Neural cell (in vitro differentiated cells): ENCODE measurements at regions not wholly inside any gene's neighbourhood (a gene's known extent, or its start where the extent isn't known, plus 50 kb on each side); places are given as distances from the start of the nearest gene placed in this dataset.

Experiments used
- H2AFZ ChIP-seq: fragments of 200-600, 300-800 bp; sonication (generic), shearing (Covaris generic); 2 replicates; pipeline ENCODE4 v1.6.0; 2014; ENCODE audit warnings: low read depth, mild to moderate bottlenecking, antibody characterized with exemption, low read length, moderate library complexity
- H3F3A ChIP-seq: fragments of 200-600 bp; shearing (Covaris generic); 2 replicates; pipeline ENCODE4 v1.6.1; 2016; ENCODE audit warnings: mild to moderate bottlenecking, moderate library complexity, mixed read lengths, antibody characterized with exemption, low read length; ENCODE audit not compliant: insufficient read depth, poor library complexity, severe bottlenecking
- H3K27ac ChIP-seq: fragments of 200-600, 300-800 bp; sonication (generic), shearing (Covaris generic); 2 replicates; pipeline ENCODE4 v1.5.1; 2014; ENCODE audit warnings: mild to moderate bottlenecking, low read length, moderate library complexity
- H3K27me3 ChIP-seq: fragments of 300-800, 200-600 bp; sonication (generic), shearing (Covaris generic); 2 replicates; pipeline ENCODE4 v1.6.0; 2014; ENCODE audit warnings: mild to moderate bottlenecking, low read depth, low read length, moderate library complexity; ENCODE audit not compliant: insufficient read depth
- H3K36me3 ChIP-seq: fragments of 300-800, 200-600 bp; sonication (generic), shearing (Covaris generic); 2 replicates; pipeline ENCODE4 v1.5.1; 2014; ENCODE audit warnings: mild to moderate bottlenecking, antibody characterized with exemption, low read length, moderate library complexity; ENCODE audit not compliant: insufficient read depth
- H3K4me2 ChIP-seq: fragments of 300-800, 200-600 bp; sonication (generic), shearing (Covaris generic); 2 replicates; pipeline ENCODE4 v1.6.0; 2014; ENCODE audit warnings: mild to moderate bottlenecking, low read length
- H3K4me3 ChIP-seq: fragments of 300-800, 200-600 bp; sonication (generic), shearing (Covaris generic); 2 replicates; pipeline ENCODE4 v1.5.1; 2014; ENCODE audit warnings: mild to moderate bottlenecking, low read length, moderate library complexity
- H3K79me2 ChIP-seq: fragments of 200-600 bp; shearing (Covaris generic); replicated peaks from 2 replicates; pipeline ENCODE4 v1.6.0; 2014; ENCODE audit warnings: mild to moderate bottlenecking, low read length, moderate library complexity; ENCODE audit not compliant: insufficient read depth
- H3K9ac ChIP-seq: fragments of 300-800, 200-600 bp; sonication (generic), shearing (Covaris generic); 2 replicates; pipeline ENCODE4 v1.6.1; 2016; ENCODE audit warnings: mild to moderate bottlenecking, low read length, mixed read lengths
- H3K9me2 ChIP-seq: fragments of 200-600 bp; shearing (Covaris generic); 2 replicates; pipeline ENCODE4 v1.6.1; 2016; ENCODE audit warnings: mild to moderate bottlenecking, low read length, mixed read lengths; ENCODE audit not compliant: insufficient read depth
- H3K9me3 ChIP-seq: fragments of 200-600, 300-800 bp; sonication (generic), shearing (Covaris generic); 2 replicates; pipeline ENCODE4 v1.6.1; 2016; ENCODE audit warnings: mild to moderate bottlenecking, mixed run types, low read length, moderate library complexity, mixed read lengths
- H4K20me1 ChIP-seq: fragments of 200-600 bp; shearing (Covaris generic); 2 replicates; pipeline ENCODE4 v1.6.1; 2016; ENCODE audit warnings: mild to moderate bottlenecking, mixed run types; ENCODE audit not compliant: insufficient read depth
- EP300 ChIP-seq: fragments of 450-650 bp; conservative IDR thresholded peaks from 2 replicates; pipeline ENCODE4 v1.6.1; 2014; ENCODE audit warnings: antibody characterized with exemption, mild to moderate bottlenecking, moderate library complexity; ENCODE audit not compliant: poor library complexity, severe bottlenecking
- EZH2 ChIP-seq: fragments of 200-600, 300-800 bp; shearing (Covaris generic), sonication (generic); IDR thresholded peaks from 2 replicates; pipeline ENCODE4 v1.6.1; 2014; ENCODE audit warnings: antibody characterized with exemption, low read length, borderline replicate concordance, mild to moderate bottlenecking; ENCODE audit not compliant: insufficient read depth, poor library complexity, severe bottlenecking
- MXI1 ChIP-seq: fragments of 450-650 bp; conservative IDR thresholded peaks from 2 replicates; pipeline ENCODE4 v1.6.1; 2014; ENCODE audit warnings: antibody characterized with exemption, mild to moderate bottlenecking; ENCODE audit not compliant: poor library complexity, severe bottlenecking
- POLR2AphosphoS5 ChIP-seq: IDR thresholded peaks from 2 replicates; pipeline ENCODE4 v1.6.1; 2012
- RAD21 ChIP-seq: fragments of 450-650 bp; conservative IDR thresholded peaks from 2 replicates; pipeline ENCODE4 v1.6.1; 2014; ENCODE audit warnings: antibody characterized with exemption, mild to moderate bottlenecking, moderate library complexity
- REST ChIP-seq: IDR thresholded peaks from 2 replicates; pipeline ENCODE4 v1.6.1; 2012; ENCODE audit warnings: borderline replicate concordance
- SMC3 ChIP-seq: fragments of 450-650 bp; conservative IDR thresholded peaks from 2 replicates; pipeline ENCODE4 v1.6.1; 2014; ENCODE audit warnings: antibody characterized with exemption, mild to moderate bottlenecking, moderate library complexity; ENCODE audit not compliant: poor library complexity
- TAF1 ChIP-seq: IDR thresholded peaks from 2 replicates; pipeline ENCODE4 v1.6.1; 2012; ENCODE audit warnings: low read depth
- TF ChIP-seq, protein P1 (sequence below): fragments of 450-650 bp; IDR thresholded peaks from 2 replicates; pipeline ENCODE4 v1.5.1; 2014; ENCODE audit warnings: antibody characterized with exemption, mild to moderate bottlenecking, moderate library complexity; ENCODE audit not compliant: poor library complexity, severe bottlenecking

DNA sequence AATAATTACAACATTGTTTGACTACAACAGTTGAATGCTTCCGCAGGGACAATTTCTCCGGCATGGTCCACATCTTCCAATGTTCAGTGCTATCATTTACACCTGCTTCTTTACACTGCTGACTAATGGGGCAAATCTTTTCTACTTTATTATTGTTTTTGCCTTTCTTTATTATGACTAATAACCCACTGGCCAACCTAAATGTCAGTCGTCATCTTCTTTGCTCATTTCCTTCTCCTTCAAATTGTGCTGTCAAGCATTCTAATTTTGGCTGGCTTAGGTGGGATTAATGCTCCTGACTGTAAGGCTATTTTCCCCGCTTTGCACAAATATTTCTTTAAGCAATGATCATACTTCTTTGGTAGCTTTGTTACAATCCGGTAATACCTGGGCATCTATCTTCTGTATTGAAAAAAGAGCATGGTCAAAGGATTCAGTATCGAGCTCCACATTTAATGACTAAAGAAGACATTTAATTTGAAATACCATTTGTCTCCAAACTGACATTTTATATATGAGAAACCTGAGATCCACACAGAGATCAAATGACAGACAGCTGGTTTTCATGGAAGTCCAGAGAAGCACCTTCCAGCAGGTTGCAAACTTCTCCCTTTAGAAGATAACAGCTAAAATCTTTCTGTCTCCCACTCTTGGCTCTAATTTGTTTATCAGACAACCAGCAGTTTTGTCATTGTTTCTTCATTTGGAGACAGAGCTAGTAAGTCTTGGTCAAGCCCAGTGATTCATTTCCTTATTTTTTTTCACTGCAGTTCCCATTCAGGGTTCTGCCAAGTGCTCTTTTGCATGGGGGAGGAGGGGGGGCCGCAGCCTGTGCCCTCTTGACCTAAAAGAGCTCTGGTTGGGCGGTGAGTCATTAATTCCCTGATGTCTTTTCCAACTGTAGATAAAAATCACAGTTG, 132.9 kb downstream of the SOCS6 start:
- TF ChIP-seq EP300 = no peak
- TF ChIP-seq REST = no peak
- no peak for TF ChIP-seq POLR2AphosphoS5
- TF ChIP-seq, protein P1, sequence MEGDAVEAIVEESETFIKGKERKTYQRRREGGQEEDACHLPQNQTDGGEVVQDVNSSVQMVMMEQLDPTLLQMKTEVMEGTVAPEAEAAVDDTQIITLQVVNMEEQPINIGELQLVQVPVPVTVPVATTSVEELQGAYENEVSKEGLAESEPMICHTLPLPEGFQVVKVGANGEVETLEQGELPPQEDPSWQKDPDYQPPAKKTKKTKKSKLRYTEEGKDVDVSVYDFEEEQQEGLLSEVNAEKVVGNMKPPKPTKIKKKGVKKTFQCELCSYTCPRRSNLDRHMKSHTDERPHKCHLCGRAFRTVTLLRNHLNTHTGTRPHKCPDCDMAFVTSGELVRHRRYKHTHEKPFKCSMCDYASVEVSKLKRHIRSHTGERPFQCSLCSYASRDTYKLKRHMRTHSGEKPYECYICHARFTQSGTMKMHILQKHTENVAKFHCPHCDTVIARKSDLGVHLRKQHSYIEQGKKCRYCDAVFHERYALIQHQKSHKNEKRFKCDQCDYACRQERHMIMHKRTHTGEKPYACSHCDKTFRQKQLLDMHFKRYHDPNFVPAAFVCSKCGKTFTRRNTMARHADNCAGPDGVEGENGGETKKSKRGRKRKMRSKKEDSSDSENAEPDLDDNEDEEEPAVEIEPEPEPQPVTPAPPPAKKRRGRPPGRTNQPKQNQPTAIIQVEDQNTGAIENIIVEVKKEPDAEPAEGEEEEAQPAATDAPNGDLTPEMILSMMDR = no peak
- TF ChIP-seq MXI1 = no peak
- TF ChIP-seq TAF1 = no peak
- no peak for TF ChIP-seq RAD21
- no peak for TF ChIP-seq EZH2
- TF ChIP-seq SMC3 = no peak
- Histone ChIP-seq H4K20me1 (no peaks in the 10 kb centered on the region), H3K9me2 (no peaks in the 10 kb centered on the region), H3K27me3 (no peaks in the 10 kb centered on the region), H3K79me2 (no peaks in the 10 kb centered on the region), H3K4me2 (no peak overlapping the region), H3K36me3 (no peaks in the 10 kb centered on the region), H2AFZ (no peak overlapping the region), H3K4me3 (no peak overlapping the region), H3F3A (no peaks in the 10 kb centered on the region), H3K9me3 (no peaks in the 10 kb centered on the region), H3K27ac (no peak overlapping the region), H3K9ac (no peak overlapping the region)

- TF ChIP-seq MXI1 (no peak), REST (no peak), EP300 (no peak), TAF1 (no peak), SMC3 (no peak), POLR2AphosphoS5 (no peak), EZH2 (no peak), RAD21 (no peak)
- TF ChIP-seq, protein P1 = no peak
- Histone ChIP-seq H3K9me2 (no peaks in the 10 kb centered on the region), H3F3A (no peaks in the 10 kb centered on the region), H3K27me3 (no peaks in the 10 kb centered on the region), H3K4me2 (no peak overlapping the region), H3K27ac (no peak overlapping the region), H4K20me1 (no peaks in the 10 kb centered on the region), H3K79me2 (no peaks in the 10 kb centered on the region), H3K9me3 (no peaks in the 10 kb centered on the region), H2AFZ (no peak overlapping the region), H3K4me3 (no peak overlapping the region), H3K36me3 (no peaks in the 10 kb centered on the region), H3K9ac (no peak overlapping the region)
Observed at GRCh38 chr18:70420146-70420898, 131.5 kb downstream of the SOCS6 start.
